Fibroblast of lung (primary cell): ENCODE measurements at regions not wholly inside any gene's neighbourhood (a gene's known extent, or its start where the extent isn't known, plus 50 kb on each side); places are given as distances from the start of the nearest gene placed in this dataset.

Experiments used
- EZH2 ChIP-seq: IDR thresholded peaks from 2 replicates; pipeline ENCODE4 v1.5.1; 2012; ENCODE audit warnings: low read length, control low read depth, mild to moderate bottlenecking; ENCODE audit errors: missing control alignments
- TF ChIP-seq, protein P1 (sequence below), 2 donors: IDR thresholded peaks in 1 of 2; conservative IDR thresholded peaks in 1 of 2; 1 replicate in 1 of 2; 2 replicates in 1 of 2; pipeline ENCODE4 v1.5.1; 2011 to 2012; ENCODE audit warnings: low read length in 2 of 2, control low read depth in 1 of 2, inconsistent platforms in 1 of 2, low read depth in 1 of 2, mild to moderate bottlenecking in 1 of 2

DNA sequence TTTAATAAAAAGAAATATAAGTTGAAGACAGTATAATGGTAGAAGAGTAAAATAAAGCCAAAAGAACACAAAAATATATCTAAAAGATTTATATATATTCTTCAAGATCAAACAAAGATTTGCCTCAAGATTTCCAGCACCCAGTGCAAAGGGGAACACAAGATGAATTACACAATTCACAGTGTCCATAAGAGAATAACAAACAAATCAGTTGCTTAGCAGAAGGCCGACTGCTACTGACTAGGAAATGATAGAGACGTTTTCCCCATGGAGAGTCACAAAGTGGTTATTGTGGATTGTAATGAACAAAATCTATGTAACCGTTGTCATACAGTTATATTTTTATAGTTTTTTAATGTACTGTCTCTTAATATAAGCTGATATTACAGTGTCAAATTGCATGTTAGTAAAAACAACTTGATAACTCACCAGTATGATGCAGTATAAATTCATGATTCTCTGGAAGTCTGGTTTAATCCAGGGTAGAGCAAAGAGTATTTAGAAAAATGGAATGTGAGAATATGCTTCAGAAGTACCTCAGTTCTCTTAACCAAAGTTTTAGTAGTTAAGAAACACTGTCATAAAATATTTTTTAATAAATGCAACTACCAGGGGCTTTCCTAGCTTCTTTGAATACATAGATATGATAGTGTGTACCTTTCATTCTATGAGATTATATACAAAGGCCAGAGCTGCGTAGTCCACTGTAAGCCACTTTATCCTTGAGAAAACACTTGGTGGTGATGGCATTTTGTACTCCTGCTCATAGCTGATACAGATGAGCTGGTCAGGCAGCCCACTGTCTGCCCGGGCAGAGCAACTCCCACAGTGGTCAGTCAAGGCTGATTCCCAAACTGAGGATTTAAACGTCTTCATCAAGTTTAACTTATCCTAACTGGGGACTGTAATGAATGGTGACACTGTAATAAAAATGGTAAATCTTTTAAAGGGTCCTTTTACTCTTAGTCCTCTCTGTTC lies 180.5 kb upstream of the DTNA start:
- TF ChIP-seq, protein P1, sequence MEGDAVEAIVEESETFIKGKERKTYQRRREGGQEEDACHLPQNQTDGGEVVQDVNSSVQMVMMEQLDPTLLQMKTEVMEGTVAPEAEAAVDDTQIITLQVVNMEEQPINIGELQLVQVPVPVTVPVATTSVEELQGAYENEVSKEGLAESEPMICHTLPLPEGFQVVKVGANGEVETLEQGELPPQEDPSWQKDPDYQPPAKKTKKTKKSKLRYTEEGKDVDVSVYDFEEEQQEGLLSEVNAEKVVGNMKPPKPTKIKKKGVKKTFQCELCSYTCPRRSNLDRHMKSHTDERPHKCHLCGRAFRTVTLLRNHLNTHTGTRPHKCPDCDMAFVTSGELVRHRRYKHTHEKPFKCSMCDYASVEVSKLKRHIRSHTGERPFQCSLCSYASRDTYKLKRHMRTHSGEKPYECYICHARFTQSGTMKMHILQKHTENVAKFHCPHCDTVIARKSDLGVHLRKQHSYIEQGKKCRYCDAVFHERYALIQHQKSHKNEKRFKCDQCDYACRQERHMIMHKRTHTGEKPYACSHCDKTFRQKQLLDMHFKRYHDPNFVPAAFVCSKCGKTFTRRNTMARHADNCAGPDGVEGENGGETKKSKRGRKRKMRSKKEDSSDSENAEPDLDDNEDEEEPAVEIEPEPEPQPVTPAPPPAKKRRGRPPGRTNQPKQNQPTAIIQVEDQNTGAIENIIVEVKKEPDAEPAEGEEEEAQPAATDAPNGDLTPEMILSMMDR (conservative IDR thresholded peaks at IDR 0.05 in 1 of 2, IDR thresholded peaks at IDR 0.05 in 1 of 2; ENCODE audit: low read depth in 1 of 2, low read length in 2 of 2): no peak
- TF ChIP-seq EZH2: no peak
